HEK293 (cell line): ENCODE measurements at regions not wholly inside any gene's neighbourhood (a gene's known extent, or its start where the extent isn't known, plus 50 kb on each side); places are given as distances from the start of the nearest gene placed in this dataset.

ENCODE experiments used
- CTCF ChIP-seq: fragments of 450-650 bp; formaldehyde crosslinking; IDR thresholded peaks from 2 replicates; pipeline ENCODE4 v1.5.1; 2016; ENCODE audit warnings: missing biosample characterization, missing genetic modification characterization
- ZBTB7A ChIP-seq: fragments of 450-650 bp; formaldehyde crosslinking; IDR thresholded peaks from 2 replicates; pipeline ENCODE4 v1.5.1; 2016; ENCODE audit warnings: low read depth, missing biosample characterization, missing genetic modification characterization
- ZNF530 ChIP-seq: fragments of 450-650 bp; formaldehyde crosslinking; IDR thresholded peaks from 2 replicates; pipeline ENCODE4 v1.5.1; 2016; ENCODE audit warnings: low read depth, missing biosample characterization, missing genetic modification characterization

- TF ChIP-seq CTCF = no peak
- TF ChIP-seq ZBTB7A (tag by site-specific recombination) = no peak
- no peak for TF ChIP-seq ZNF530 (tag by site-specific recombination)
Measured at GRCh38 chr3:72572489-72573007, 275.7 kb downstream of the SHQ1 start.
